Astrocyte (in vitro differentiated cells and primary cell): ENCODE measurements at regions not wholly inside any gene's neighbourhood (a gene's known extent, or its start where the extent isn't known, plus 50 kb on each side); places are given as distances from the start of the nearest gene placed in this dataset.

Experiments
- EZH2 ChIP-seq: IDR thresholded peaks from 2 replicates; pipeline ENCODE4 v1.6.1; 2012; ENCODE audit warnings: mild to moderate bottlenecking, low read length, inconsistent platforms; ENCODE audit not compliant: insufficient read depth
- TF ChIP-seq, protein P1 (sequence below): IDR thresholded peaks from 2 replicates; pipeline ENCODE4 v1.5.1; 2011; ENCODE audit warnings: low read depth, mild to moderate bottlenecking, inconsistent platforms, low read length, moderate library complexity; ENCODE audit not compliant: insufficient read depth

GRCh38 chr2:13334545-13334944, 617.8 kb downstream of the TRIB2 start:
- TF ChIP-seq, protein P1, sequence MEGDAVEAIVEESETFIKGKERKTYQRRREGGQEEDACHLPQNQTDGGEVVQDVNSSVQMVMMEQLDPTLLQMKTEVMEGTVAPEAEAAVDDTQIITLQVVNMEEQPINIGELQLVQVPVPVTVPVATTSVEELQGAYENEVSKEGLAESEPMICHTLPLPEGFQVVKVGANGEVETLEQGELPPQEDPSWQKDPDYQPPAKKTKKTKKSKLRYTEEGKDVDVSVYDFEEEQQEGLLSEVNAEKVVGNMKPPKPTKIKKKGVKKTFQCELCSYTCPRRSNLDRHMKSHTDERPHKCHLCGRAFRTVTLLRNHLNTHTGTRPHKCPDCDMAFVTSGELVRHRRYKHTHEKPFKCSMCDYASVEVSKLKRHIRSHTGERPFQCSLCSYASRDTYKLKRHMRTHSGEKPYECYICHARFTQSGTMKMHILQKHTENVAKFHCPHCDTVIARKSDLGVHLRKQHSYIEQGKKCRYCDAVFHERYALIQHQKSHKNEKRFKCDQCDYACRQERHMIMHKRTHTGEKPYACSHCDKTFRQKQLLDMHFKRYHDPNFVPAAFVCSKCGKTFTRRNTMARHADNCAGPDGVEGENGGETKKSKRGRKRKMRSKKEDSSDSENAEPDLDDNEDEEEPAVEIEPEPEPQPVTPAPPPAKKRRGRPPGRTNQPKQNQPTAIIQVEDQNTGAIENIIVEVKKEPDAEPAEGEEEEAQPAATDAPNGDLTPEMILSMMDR = no peak
- no peak for TF ChIP-seq EZH2
